ENCODE measurements at regions not wholly inside any gene's neighbourhood (a gene's known extent, or its start where the extent isn't known, plus 50 kb on each side); places are given as distances from the start of the nearest gene placed in this dataset.

GRCh38 chr5:82655078-82655477, 376.9 kb upstream of the RPS23 start:
- intact Hi-C loops (cut with DNase I; ENCODE audit: low total_unique reads), result no loop called here
- no peaks in the 10 kb centered on the region for H3K4me1 ChIP-seq
- DNase-seq (ENCODE audit: low spot score in 2 of 2), result no peak
- no peaks in the 10 kb centered on the region for H3K27me3 ChIP-seq
- H3K9me3 ChIP-seq, result no peaks in the 10 kb centered on the region
- no peak overlapping the region for H3K27ac ChIP-seq
- no peaks in the 10 kb centered on the region for H3K36me3 ChIP-seq
- H3K4me3 ChIP-seq, result no peak overlapping the region
- no peak for TF ChIP-seq POLR2AphosphoS5 (IDR thresholded peaks at IDR 0.05)
- TF ChIP-seq CTCF (IDR thresholded peaks at IDR 0.05), result no peak

GRCh38 chr5:82649943-82650342, 371.8 kb upstream of the RPS23 start:
- no peak for DNase-seq (ENCODE audit: low spot score in 2 of 2)
- H3K4me3 ChIP-seq, result no peak overlapping the region
- no peak overlapping the region for H3K27ac ChIP-seq
- H3K4me1 ChIP-seq, result no peaks in the 10 kb centered on the region
- H3K9me3 ChIP-seq, result no peaks in the 10 kb centered on the region
- H3K27me3 ChIP-seq, result no peaks in the 10 kb centered on the region
- TF ChIP-seq CTCF (IDR thresholded peaks at IDR 0.05), result no peak
- TF ChIP-seq POLR2A (IDR thresholded peaks at IDR 0.05), result no peak
- TF ChIP-seq POLR2AphosphoS5 (IDR thresholded peaks at IDR 0.05), result no peak
- intact Hi-C loops (cut with DNase I; ENCODE audit: low total_unique reads), result no loop called here
- no peaks in the 10 kb centered on the region for H3K36me3 ChIP-seq

GRCh38 chr5:82644766-82645165, 366.6 kb upstream of the RPS23 start:
- Histone ChIP-seq H3K9me3 (no peaks in the 10 kb centered on the region), H3K27ac (no peak overlapping the region), H3K27me3 (no peaks in the 10 kb centered on the region), H3K36me3 (no peaks in the 10 kb centered on the region), H3K4me3 (no peak overlapping the region), H3K4me1 (peaks cover 0 to 8% of the 10 kb centered on the region in 2 donors)
- TF ChIP-seq POLR2A (IDR thresholded peaks at IDR 0.05), result no peak
- TF ChIP-seq POLR2AphosphoS5 (IDR thresholded peaks at IDR 0.05), result no peak
- TF ChIP-seq CTCF (IDR thresholded peaks at IDR 0.05), result no peak
- no peak for DNase-seq (ENCODE audit: low spot score in 2 of 2)
- intact Hi-C loops (cut with DNase I; ENCODE audit: low total_unique reads), result no loop called here

GRCh38 chr5:82644229-82644628, 366.1 kb upstream of the RPS23 start:
- intact Hi-C loops (cut with DNase I; ENCODE audit: low total_unique reads), result no loop called here
- no peak overlapping the region for H3K4me3 ChIP-seq
- peaks cover 0 to 8% of the 10 kb centered on the region in 2 donors for H3K4me1 ChIP-seq
- no peaks in the 10 kb centered on the region for H3K9me3 ChIP-seq
- TF ChIP-seq POLR2AphosphoS5 (IDR thresholded peaks at IDR 0.05), result no peak
- H3K27ac ChIP-seq, result no peak overlapping the region
- no peaks in the 10 kb centered on the region for H3K27me3 ChIP-seq
- no peaks in the 10 kb centered on the region for H3K36me3 ChIP-seq
- no peak for DNase-seq (ENCODE audit: low spot score in 2 of 2)

GRCh38 chr5:82642313-82642712, 364.2 kb upstream of the RPS23 start:
- intact Hi-C loops (cut with DNase I; ENCODE audit: low total_unique reads), result no loop called here
- DNase-seq (ENCODE audit: low spot score in 2 of 2), result no peak
- TF ChIP-seq CTCF (IDR thresholded peaks at IDR 0.05) (no peak), POLR2A (IDR thresholded peaks at IDR 0.05) (no peak), POLR2AphosphoS5 (IDR thresholded peaks at IDR 0.05) (no peak)
- Histone ChIP-seq H3K36me3 (no peaks in the 10 kb centered on the region), H3K4me1 (peaks cover 0 to 8% of the 10 kb centered on the region in 2 donors), H3K9me3 (no peaks in the 10 kb centered on the region), H3K4me3 (no peak overlapping the region), H3K27me3 (no peaks in the 10 kb centered on the region), H3K27ac (no peak overlapping the region)
